NK-92 treated with Interleukin-12 subunit alpha and Interleukin-12 subunit beta, amount 100 ng/mL, for 24 hours (cell line): ENCODE measurements at regions not wholly inside any gene's neighbourhood (a gene's known extent, or its start where the extent isn't known, plus 50 kb on each side); places are given as distances from the start of the nearest gene placed in this dataset.

ENCODE experiments used
- DNase-seq: peaks from one replicate; lab custom pipeline; 2025; lab: John Stamatoyannopoulos, UW

GRCh38 chr16:86983621-86984020, 333.6 kb downstream of the C16orf95 start:
- no peak for DNase-seq

GRCh38 chr16:86984343-86984742, 332.8 kb downstream of the C16orf95 start:
- DNase-seq = no peak

- no peak for DNase-seq
These were observed 332.1 kb downstream of the C16orf95 start for GRCh38 chr16:86984991-86985647.

DNA sequence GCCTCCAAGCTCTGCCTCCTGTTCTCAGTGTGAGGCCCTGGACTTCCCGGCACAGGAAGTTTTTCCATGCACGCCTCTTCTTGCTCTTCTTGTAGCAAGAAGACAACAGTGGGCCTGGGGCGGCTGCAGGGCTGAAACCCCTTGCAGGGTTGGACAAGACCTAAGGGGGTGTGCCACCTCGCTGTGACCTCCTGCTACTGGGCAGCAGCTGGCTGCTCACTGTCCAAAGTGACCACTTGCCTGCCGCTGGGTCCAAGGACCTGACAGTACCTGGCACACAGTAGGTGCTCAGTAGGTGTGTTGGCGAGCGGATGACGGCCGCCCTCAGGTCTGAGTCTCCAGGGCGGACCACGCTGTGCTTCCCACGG, 331.6 kb downstream of the C16orf95 start:
- no peak for DNase-seq

GRCh38 chr16:86986136-86986535, 331.1 kb downstream of the C16orf95 start:
- no peak for DNase-seq

GRCh38 chr16:86986809-86987487, 330.2 kb downstream of the C16orf95 start:
- DNase-seq = no peak

- no peak for DNase-seq
These were observed 329.2 kb downstream of the C16orf95 start for GRCh38 chr16:86987746-86988670.

GRCh38 chr16:86988920-86989696, 328.1 kb downstream of the C16orf95 start:
- DNase-seq = no peak

GRCh38 chr16:86990451-86990850, 326.7 kb downstream of the C16orf95 start:
- no peak for DNase-seq

- DNase-seq = no peak
These were observed 325.5 kb downstream of the C16orf95 start for GRCh38 chr16:86991679-86992078.

DNA sequence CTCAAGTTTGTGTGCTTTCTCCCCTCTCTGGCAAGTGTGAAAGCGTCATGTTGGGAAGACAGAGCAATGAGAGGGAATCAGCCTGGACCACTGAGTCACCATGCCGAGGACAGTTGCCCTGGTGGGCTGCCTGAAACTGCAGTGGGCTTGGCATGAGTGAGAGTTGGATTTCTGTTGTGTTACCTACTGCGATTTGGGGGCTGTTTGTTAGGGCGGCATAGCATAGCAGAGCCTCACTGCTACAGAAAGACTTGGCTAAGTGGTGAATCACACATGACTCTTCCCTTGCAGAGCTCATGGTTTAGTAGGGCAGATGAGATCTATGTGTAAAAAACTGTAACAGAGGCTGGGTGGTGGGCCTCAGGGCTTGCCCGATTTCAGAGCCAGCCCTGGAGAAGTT, 324.6 kb downstream of the C16orf95 start:
- DNase-seq = no peak

GRCh38 chr16:86993426-86994110, 323.6 kb downstream of the C16orf95 start:
- no peak for DNase-seq

GRCh38 chr16:86994215-86994614, 323.0 kb downstream of the C16orf95 start:
- no peak for DNase-seq

GRCh38 chr16:86994651-86995171, 322.5 kb downstream of the C16orf95 start:
- no peak for DNase-seq

GRCh38 chr16:86995456-86995855, 321.7 kb downstream of the C16orf95 start:
- no peak for DNase-seq

DNA sequence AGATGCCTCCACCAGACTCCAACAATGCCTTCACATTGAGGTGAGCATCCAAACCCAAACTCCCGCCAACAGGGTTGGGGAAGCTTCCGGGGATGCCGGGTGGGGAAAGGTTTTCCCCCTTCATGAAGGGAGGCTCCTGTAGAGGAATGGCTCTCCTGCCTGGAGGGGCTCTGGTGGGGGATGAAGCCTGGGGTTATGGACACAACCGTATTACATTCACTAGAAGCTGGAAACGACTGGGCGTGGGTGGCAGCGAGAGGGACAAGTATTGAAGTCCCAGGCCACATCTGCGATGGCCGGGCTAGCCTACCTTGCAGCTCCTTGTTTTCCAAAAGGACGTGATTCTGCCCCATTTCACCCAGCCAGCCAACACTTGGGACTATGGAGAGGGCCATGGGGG, 321.1 kb downstream of the C16orf95 start:
- no peak for DNase-seq

- DNase-seq = no peak
These were observed 320.1 kb downstream of the C16orf95 start for GRCh38 chr16:86997058-86997457.

- no peak for DNase-seq
These were observed 318.8 kb downstream of the C16orf95 start for GRCh38 chr16:86998196-86999001.

DNA sequence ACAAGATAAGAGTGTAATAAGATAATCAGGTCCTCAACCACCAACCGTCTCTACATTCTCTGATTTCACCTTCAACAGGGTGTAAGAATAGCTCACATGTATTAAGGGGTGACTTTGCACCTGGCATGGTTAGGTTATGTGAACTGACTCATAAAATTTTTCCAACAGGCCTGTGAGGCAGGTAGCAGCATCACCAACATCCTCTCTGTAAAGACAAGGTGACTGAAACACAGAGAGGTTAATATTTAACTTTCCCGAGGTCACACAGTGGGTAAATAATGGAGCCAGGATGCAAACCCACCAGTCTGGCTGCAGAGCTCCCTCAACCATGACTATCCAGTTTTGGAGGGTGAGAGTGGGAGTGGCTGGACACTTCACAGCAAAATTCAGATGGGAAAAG, 317.2 kb downstream of the C16orf95 start:
- DNase-seq = no peak

DNA sequence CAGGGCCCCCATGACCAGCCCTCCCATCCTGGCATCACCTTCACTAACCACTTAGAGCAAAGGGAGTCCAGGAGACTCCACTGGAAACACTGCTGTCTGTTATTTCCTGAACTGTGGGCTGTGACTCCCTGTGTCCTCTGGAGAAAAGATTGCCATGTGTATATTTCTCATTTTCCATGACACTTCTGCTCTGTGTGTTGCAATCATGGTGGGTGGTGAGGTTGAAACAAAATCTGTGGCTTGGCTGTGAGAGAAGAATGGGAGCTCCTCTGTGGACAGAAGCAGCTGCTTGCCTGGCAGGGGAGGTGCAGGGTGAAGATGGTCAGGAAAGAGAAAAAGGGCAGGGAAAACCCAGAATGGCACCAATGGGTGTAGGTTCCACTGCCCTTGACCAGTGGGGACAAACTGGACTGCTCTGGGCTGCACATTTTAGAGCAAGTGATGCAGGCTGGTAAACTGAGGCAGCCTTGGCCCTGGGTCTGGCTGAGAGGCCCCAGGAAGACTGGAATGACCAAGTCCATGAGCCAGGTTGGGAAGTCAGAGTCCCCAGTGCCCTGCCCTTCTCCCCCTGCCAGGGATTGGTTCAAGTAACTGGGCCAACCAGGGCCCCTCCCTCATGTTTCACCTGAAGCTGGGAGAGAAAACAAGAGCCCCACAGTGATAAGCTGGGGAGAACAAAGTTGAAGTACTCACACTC, 314.3 kb downstream of the C16orf95 start:
- no peak for DNase-seq
